Mesenchymal stem cell (in vitro differentiated cells and primary cell): ENCODE measurements at regions not wholly inside any gene's neighbourhood (a gene's known extent, or its start where the extent isn't known, plus 50 kb on each side); places are given as distances from the start of the nearest gene placed in this dataset.

Source experiments
- DNase-seq: peaks from one replicate; pipeline ENCODE4 v3.0.0-alpha.2; 2013
- H2AFZ ChIP-seq: one replicate; pipeline ENCODE4 v1.6.1; 2013; ENCODE audit warnings: low read depth, mild to moderate bottlenecking, control low read depth, inconsistent platforms, low read length, moderate library complexity
- H2AK5ac ChIP-seq: 2 replicates; pipeline ENCODE4 v1.6.1; 2013; ENCODE audit warnings: low read length, moderate library complexity, mild to moderate bottlenecking, inconsistent platforms; ENCODE audit not compliant: severe bottlenecking
- H2BK120ac ChIP-seq: one replicate; pipeline ENCODE4 v1.6.1; 2013; ENCODE audit warnings: low read depth, mild to moderate bottlenecking, inconsistent platforms, low read length, moderate library complexity
- H2BK12ac ChIP-seq, 2 experiments: one replicate each; pipeline ENCODE4 v1.6.1; 2013; ENCODE audit warnings: inconsistent platforms in 2 of 2, low read length in 2 of 2, mild to moderate bottlenecking in 2 of 2, moderate library complexity in 2 of 2, control low read depth in 1 of 2
- H2BK15ac ChIP-seq: one replicate; pipeline ENCODE4 v1.6.1; 2013; ENCODE audit warnings: mild to moderate bottlenecking, low read depth, inconsistent platforms; ENCODE audit not compliant: poor library complexity, severe bottlenecking
- H2BK5ac ChIP-seq: 2 replicates; pipeline ENCODE4 v1.6.1; 2013; ENCODE audit warnings: low read depth, mild to moderate bottlenecking, low read length, control low read depth, inconsistent platforms; ENCODE audit not compliant: poor library complexity, severe bottlenecking
- H3K14ac ChIP-seq, 2 experiments: one replicate each; pipeline ENCODE4 v1.6.1; 2013; ENCODE audit warnings: inconsistent platforms in 2 of 2, low read length in 2 of 2, control low read depth in 1 of 2, mild to moderate bottlenecking in 1 of 2, moderate library complexity in 1 of 2
- H3K18ac ChIP-seq, 2 experiments: one replicate each; pipeline ENCODE4 v1.6.1; 2013; ENCODE audit warnings: inconsistent platforms in 2 of 2, low read length in 2 of 2, control low read depth in 1 of 2, low read depth in 1 of 2, mild to moderate bottlenecking in 1 of 2
- H3K23ac ChIP-seq, 2 experiments: one replicate each; pipeline ENCODE4 v1.6.1; 2013; ENCODE audit warnings: inconsistent platforms in 2 of 2, low read length in 2 of 2, mild to moderate bottlenecking in 2 of 2, moderate library complexity in 2 of 2, control low read depth in 1 of 2
- H3K27ac ChIP-seq: 2 replicates; pipeline ENCODE4 v1.5.1; 2013; ENCODE audit warnings: mild to moderate bottlenecking, moderate library complexity, low read length, control low read depth, inconsistent platforms; ENCODE audit not compliant: poor library complexity, severe bottlenecking
- H3K27me3 ChIP-seq, 2 experiments: 2 replicates each; pipeline versions ENCODE4 v1.6.1 to v1.7.0; 2013; ENCODE audit warnings: low read length in 2 of 2, mild to moderate bottlenecking in 2 of 2, moderate library complexity in 2 of 2, control low read depth in 1 of 2, inconsistent platforms in 1 of 2; ENCODE audit not compliant: control insufficient read depth in 1 of 2, insufficient read depth in 1 of 2
- H3K36me3 ChIP-seq, 2 experiments: 2 replicates each; pipeline versions ENCODE4 v1.6.1 to v1.7.0; 2013; ENCODE audit warnings: low read length in 2 of 2, control low read depth in 1 of 2, inconsistent platforms in 1 of 2, low read depth in 1 of 2, mild to moderate bottlenecking in 1 of 2; ENCODE audit not compliant: insufficient read depth in 2 of 2, control insufficient read depth in 1 of 2
- H3K4ac ChIP-seq, 2 experiments: one replicate each; pipeline ENCODE4 v1.6.1; 2013; ENCODE audit warnings: inconsistent platforms in 2 of 2, low read length in 2 of 2, mild to moderate bottlenecking in 2 of 2, moderate library complexity in 2 of 2, control low read depth in 1 of 2, low read depth in 1 of 2
- H3K4me1 ChIP-seq: 2 replicates; pipeline ENCODE4 v1.6.1; 2013; ENCODE audit warnings: low read depth, low read length, control low read depth; ENCODE audit not compliant: control insufficient read depth, insufficient read depth
- H3K4me2 ChIP-seq: 2 replicates; pipeline ENCODE4 v1.6.1; 2013; ENCODE audit warnings: low read length, mild to moderate bottlenecking, inconsistent platforms; ENCODE audit not compliant: poor library complexity, severe bottlenecking
- H3K4me3 ChIP-seq, 2 experiments: 2 replicates each; pipeline versions ENCODE4 v1.5.1 to v1.7.0; 2013; ENCODE audit warnings: low read length in 2 of 2, mild to moderate bottlenecking in 2 of 2, control low read depth in 1 of 2, low read depth in 1 of 2; ENCODE audit not compliant: insufficient read depth in 1 of 2
- H3K79me1 ChIP-seq: replicated peaks from 2 replicates; pipeline ENCODE4 v1.6.1; 2013; ENCODE audit warnings: mild to moderate bottlenecking, control low read depth, low read length, inconsistent platforms; ENCODE audit not compliant: poor library complexity, severe bottlenecking
- H3K9ac ChIP-seq: 2 replicates; pipeline ENCODE4 v1.7.0; 2013; ENCODE audit warnings: mild to moderate bottlenecking, low read length, moderate library complexity
- H3K9me3 ChIP-seq: 2 replicates; pipeline ENCODE4 v1.7.0; 2013; ENCODE audit warnings: mild to moderate bottlenecking, low read length; ENCODE audit not compliant: control insufficient read depth
- H4K8ac ChIP-seq: one replicate; pipeline ENCODE4 v1.6.1; 2013; ENCODE audit warnings: inconsistent platforms, mild to moderate bottlenecking, low read length, moderate library complexity
- H4K91ac ChIP-seq: one replicate; pipeline ENCODE4 v1.6.1; 2013; ENCODE audit warnings: mild to moderate bottlenecking, low read length, inconsistent platforms
- WGBS: methylation state at CpG from one replicate; pipeline ENCODE4 v1.1.7; 2013; ENCODE audit warnings: mixed read lengths; 5-methylcytosine and 5-hydroxymethylcytosine counted together

- Histone ChIP-seq H2BK120ac (no peak overlapping the region), H2BK15ac (no peak overlapping the region), H3K4me3 (no peak overlapping the region), H4K8ac (no peak overlapping the region), H4K91ac (no peak overlapping the region), H2AFZ (no peak overlapping the region), H3K4ac (no peak overlapping the region), H3K27ac (no peak overlapping the region), H3K36me3 (no peaks in the 10 kb centered on the region), H3K18ac (no peak overlapping the region), H3K14ac (no peak overlapping the region), H3K79me1 (no peaks in the 10 kb centered on the region), H3K4me2 (no peak overlapping the region), H2AK5ac (no peak overlapping the region), H3K9ac (no peak overlapping the region), H2BK12ac (no peak overlapping the region), H3K23ac (no peak overlapping the region), H2BK5ac (no peak overlapping the region), H3K4me1 (no peaks in the 10 kb centered on the region), H3K27me3 (peaks cover 3 to 4% of the 10 kb centered on the region in 2 experiments), H3K9me3 (no peaks in the 10 kb centered on the region)
- 64% methylated on average over 1 of the region's 3 CpGs for WGBS
- no peak for DNase-seq
Measured at GRCh38 chr12:67506739-67507138, 141.8 kb upstream of the DYRK2 start.

- H3K4me1 ChIP-seq = no peaks in the 10 kb centered on the region
- H3K9me3 ChIP-seq = no peaks in the 10 kb centered on the region
- no peak overlapping the region for H4K91ac ChIP-seq
- H2AFZ ChIP-seq = no peak overlapping the region
- H3K23ac ChIP-seq = no peak overlapping the region
- H2AK5ac ChIP-seq = no peak overlapping the region
- H4K8ac ChIP-seq = no peak overlapping the region
- H2BK5ac ChIP-seq = no peak overlapping the region
- no peak overlapping the region for H2BK120ac ChIP-seq
- H3K4ac ChIP-seq = no peak overlapping the region
- no peaks in the 10 kb centered on the region for H3K36me3 ChIP-seq
- H3K4me2 ChIP-seq = no peak overlapping the region
- no peak overlapping the region for H3K14ac ChIP-seq
- no peak overlapping the region for H3K27ac ChIP-seq
- no peak overlapping the region for H2BK12ac ChIP-seq
- no peak overlapping the region for H2BK15ac ChIP-seq
- no peak overlapping the region for H3K4me3 ChIP-seq
- no peak overlapping the region for H3K18ac ChIP-seq
- peaks cover 3 to 4% of the 10 kb centered on the region in 2 experiments for H3K27me3 ChIP-seq
- no peak overlapping the region for H3K9ac ChIP-seq
- WGBS = no CpG with 5 or more reads among the region's 1 CpG
- no peaks in the 10 kb centered on the region for H3K79me1 ChIP-seq
- DNase-seq = no peak
Measured at GRCh38 chr12:67508830-67509229, 139.7 kb upstream of the DYRK2 start.

- Histone ChIP-seq H3K4me3 (no peak overlapping the region), H2BK15ac (no peak overlapping the region), H2BK12ac (no peak overlapping the region), H3K4me2 (no peak overlapping the region), H3K23ac (no peak overlapping the region), H3K14ac (no peak overlapping the region), H3K18ac (no peak overlapping the region), H3K4me1 (no peaks in the 10 kb centered on the region), H3K9me3 (no peaks in the 10 kb centered on the region), H3K27me3 (peaks cover 3 to 4% of the 10 kb centered on the region in 2 experiments), H2BK5ac (no peak overlapping the region), H2AFZ (no peak overlapping the region), H3K27ac (no peak overlapping the region), H2BK120ac (no peak overlapping the region), H3K4ac (no peak overlapping the region), H3K36me3 (no peaks in the 10 kb centered on the region), H3K79me1 (no peaks in the 10 kb centered on the region), H4K8ac (no peak overlapping the region), H2AK5ac (no peak overlapping the region), H3K9ac (no peak overlapping the region), H4K91ac (no peak overlapping the region)
- no peak for DNase-seq
- 95% methylated on average over 4 of the region's 4 CpGs for WGBS
Measured at GRCh38 chr12:67509666-67510386, 138.7 kb upstream of the DYRK2 start.

- Histone ChIP-seq H3K79me1 (no peaks in the 10 kb centered on the region), H3K4me3 (no peak overlapping the region), H4K8ac (no peak overlapping the region), H3K36me3 (no peaks in the 10 kb centered on the region), H3K4me2 (no peak overlapping the region), H3K4me1 (no peaks in the 10 kb centered on the region), H2BK12ac (no peak overlapping the region), H3K27ac (no peak overlapping the region), H3K18ac (no peak overlapping the region), H3K9me3 (no peaks in the 10 kb centered on the region), H3K23ac (no peak overlapping the region), H4K91ac (no peak overlapping the region), H3K4ac (no peak overlapping the region), H2BK120ac (no peak overlapping the region), H2BK15ac (no peak overlapping the region), H3K27me3 (peaks cover 0 to 3% of the 10 kb centered on the region in 2 experiments), H2AK5ac (no peak overlapping the region), H3K9ac (no peak overlapping the region), H3K14ac (no peak overlapping the region), H2BK5ac (no peak overlapping the region), H2AFZ (no peak overlapping the region)
- no peak for DNase-seq
Measured at GRCh38 chr12:67512061-67512460, 136.5 kb upstream of the DYRK2 start.
